GM18907 (cell line): ENCODE measurements at regions not wholly inside any gene's neighbourhood (a gene's known extent, or its start where the extent isn't known, plus 50 kb on each side); places are given as distances from the start of the nearest gene placed in this dataset.
A peak's percentile ranks its signal among the peaks of the same experiment; 100 is the strongest.

Experiments used
- ATAC-seq: cut with Tn5 transposase; IDR thresholded peaks from one replicate; pipeline ENCODE4 v1.9.1; 2021; ENCODE audit warnings: mild to moderate bottlenecking, moderate library complexity; ENCODE audit not compliant: unreplicated experiment

GRCh38 chr5:143694357-143694756, 117.6 kb upstream of the HMHB1 start:
- ATAC-seq: no peak

- peak; percentile 76 for ATAC-seq
Measured at GRCh38 chr5:143693651-143694252, 118.2 kb upstream of the HMHB1 start.

GRCh38 chr5:143692342-143692741, 119.6 kb upstream of the HMHB1 start:
- ATAC-seq: no peak

- ATAC-seq: no peak
Measured at GRCh38 chr5:143691945-143692290, 120.0 kb upstream of the HMHB1 start.

- no peak for ATAC-seq
Measured at GRCh38 chr5:143691287-143691944, 120.5 kb upstream of the HMHB1 start.

- ATAC-seq: no peak
Measured at GRCh38 chr5:143687604-143688003, 124.4 kb upstream of the HMHB1 start.

- ATAC-seq: no peak
Measured at GRCh38 chr5:143685246-143685815, 126.6 kb upstream of the HMHB1 start.

GRCh38 chr5:143683459-143683858, 128.5 kb upstream of the HMHB1 start:
- ATAC-seq: no peak

GRCh38 chr5:143682929-143683386, 129.0 kb upstream of the HMHB1 start:
- no peak for ATAC-seq

GRCh38 chr5:143682246-143682905, 129.6 kb upstream of the HMHB1 start:
- ATAC-seq: no peak

GRCh38 chr5:143680672-143681259, 131.2 kb upstream of the HMHB1 start:
- no peak for ATAC-seq

- ATAC-seq: no peak
Measured at GRCh38 chr5:143679777-143680176, 132.2 kb upstream of the HMHB1 start.

- no peak for ATAC-seq
Measured at GRCh38 chr5:143678148-143678905, 133.6 kb upstream of the HMHB1 start.

- no peak for ATAC-seq
Measured at GRCh38 chr5:143677403-143677802, 134.6 kb upstream of the HMHB1 start.

GRCh38 chr5:143676802-143677201, 135.2 kb upstream of the HMHB1 start:
- ATAC-seq: no peak

GRCh38 chr5:143674469-143674786, 137.5 kb upstream of the HMHB1 start:
- no peak for ATAC-seq

GRCh38 chr5:143673676-143674468, 138.1 kb upstream of the HMHB1 start:
- no peak for ATAC-seq

- ATAC-seq: no peak
Measured at GRCh38 chr5:143672806-143673205, 139.2 kb upstream of the HMHB1 start.

GRCh38 chr5:143671674-143672569, 140.0 kb upstream of the HMHB1 start:
- ATAC-seq: no peak
